Tibial artery (tissue), 4 donors: ENCODE measurements at regions not wholly inside any gene's neighbourhood (a gene's known extent, or its start where the extent isn't known, plus 50 kb on each side); places are given as distances from the start of the nearest gene placed in this dataset.

Source experiments
- DNase-seq, 2 donors: peaks; one replicate each; pipeline ENCODE4 v3.0.0-alpha.2; 2019
- H3K27ac ChIP-seq, 2 donors: fragments of 200-600 bp; sonication (generic) in 1 of 2; 1 replicate in 1 of 2; 2 replicates in 1 of 2; pipeline ENCODE4 v1.5.1; 2018 to 2019; ENCODE audit warnings: mild to moderate bottlenecking in 1 of 2
- H3K27me3 ChIP-seq, 2 donors: fragments of 200-600 bp; sonication (generic) in 1 of 2; one replicate each; pipeline versions ENCODE4 v1.5.1 to v1.6.0; 2016 to 2019
- H3K36me3 ChIP-seq, 3 donors: fragments of 200-600 bp; sonication (generic) in 2 of 3; one replicate each; pipeline ENCODE4 v1.5.1; 2016 to 2019; ENCODE audit warnings: mild to moderate bottlenecking in 2 of 3
- H3K4me1 ChIP-seq, 4 donors: fragments of 200-600 bp; sonication (generic) in 2 of 4; 1 replicate in 3 of 4; 2 replicates in 1 of 4; pipeline ENCODE4 v1.5.1; 2016 to 2019
- H3K4me3 ChIP-seq, 2 donors: fragments of 200-600 bp; sonication (generic) in 1 of 2; 1 replicate in 1 of 2; 2 replicates in 1 of 2; pipeline ENCODE4 v1.5.1; 2018 to 2019; ENCODE audit warnings: mild to moderate bottlenecking in 2 of 2
- H3K9me3 ChIP-seq, 3 donors: fragments of 200-600 bp; sonication (generic) in 1 of 3; one replicate each; pipeline ENCODE4 v1.5.1; 2016 to 2019
- CTCF ChIP-seq, 2 experiments: fragments of 200-600 bp in 1 of 2; fragments of 450-650 bp in 1 of 2; IDR thresholded peaks; one replicate each; pipeline ENCODE4 v1.5.1; 2017 to 2019; ENCODE audit warnings: antibody characterized with exemption in 2 of 2, mild to moderate bottlenecking in 1 of 2, moderate library complexity in 1 of 2
- intact Hi-C: fragments of 100-400 bp; cut with DNase I; formaldehyde crosslinking; loops from one replicate; pipeline ENCODE4 v1.15.0; 2023; ENCODE audit warnings: low total_unique reads

GRCh38 chr15:24748812-24749439 is 73.4 kb downstream of the NPAP1 start:
- peaks cover 0 to 5% (median 0%) of the 10 kb centered on the region in 3 donors for H3K9me3 ChIP-seq
- peaks cover 0 to 3% of the 10 kb centered on the region in 2 donors for H3K27me3 ChIP-seq
- no peak overlapping the region for H3K4me3 ChIP-seq
- no peak for DNase-seq
- H3K4me1 ChIP-seq, result no peaks in the 10 kb centered on the region
- no peak overlapping the region for H3K27ac ChIP-seq
- no peaks in the 10 kb centered on the region for H3K36me3 ChIP-seq
- intact Hi-C loops, result no loop called here
- no peak for TF ChIP-seq CTCF (IDR thresholded peaks at IDR 0.05)

GRCh38 chr15:24752354-24752753 is 76.8 kb downstream of the NPAP1 start:
- intact Hi-C loops, result no loop called here
- no peak overlapping the region for H3K27ac ChIP-seq
- H3K36me3 ChIP-seq, result no peaks in the 10 kb centered on the region
- H3K4me1 ChIP-seq, result no peaks in the 10 kb centered on the region
- H3K27me3 ChIP-seq, result peaks cover 0 to 3% of the 10 kb centered on the region in 2 donors
- no peak for TF ChIP-seq CTCF (IDR thresholded peaks at IDR 0.05)
- peaks cover 0 to 5% (median 0%) of the 10 kb centered on the region in 3 donors for H3K9me3 ChIP-seq
- no peak for DNase-seq
- H3K4me3 ChIP-seq, result no peak overlapping the region

GRCh38 chr15:24756101-24756500 is 80.5 kb downstream of the NPAP1 start:
- Histone ChIP-seq H3K36me3 (no peaks in the 10 kb centered on the region), H3K4me3 (no peak overlapping the region), H3K27me3 (no peaks in the 10 kb centered on the region), H3K9me3 (no peaks in the 10 kb centered on the region), H3K27ac (no peak overlapping the region), H3K4me1 (no peaks in the 10 kb centered on the region)
- no peak for DNase-seq
- intact Hi-C loops, result no loop called here
- no peak for TF ChIP-seq CTCF (IDR thresholded peaks at IDR 0.05)

- H3K4me1 ChIP-seq, result no peaks in the 10 kb centered on the region
- H3K9me3 ChIP-seq, result no peaks in the 10 kb centered on the region
- H3K4me3 ChIP-seq, result no peak overlapping the region
- TF ChIP-seq CTCF (IDR thresholded peaks at IDR 0.05), result no peak
- no peak for DNase-seq
- H3K27me3 ChIP-seq, result no peaks in the 10 kb centered on the region
- intact Hi-C loops, result no loop called here
- no peaks in the 10 kb centered on the region for H3K36me3 ChIP-seq
- no peak overlapping the region for H3K27ac ChIP-seq
Measured at GRCh38 chr15:24760066-24760465, 84.5 kb downstream of the NPAP1 start.

- Histone ChIP-seq H3K36me3 (no peaks in the 10 kb centered on the region), H3K4me1 (no peaks in the 10 kb centered on the region), H3K27ac (no peak overlapping the region), H3K27me3 (no peaks in the 10 kb centered on the region), H3K4me3 (no peak overlapping the region), H3K9me3 (no peaks in the 10 kb centered on the region)
- no peak for DNase-seq
- intact Hi-C loops, result no loop called here
- TF ChIP-seq CTCF (IDR thresholded peaks at IDR 0.05), result peak; percentile 37 to 40
Measured at GRCh38 chr15:24761704-24762302, 86.2 kb downstream of the NPAP1 start.
